NB4 (cell line): ENCODE measurements at regions not wholly inside any gene's neighbourhood (a gene's known extent, or its start where the extent isn't known, plus 50 kb on each side); places are given as distances from the start of the nearest gene placed in this dataset.

ENCODE experiments used
- CTCF ChIP-seq: IDR thresholded peaks from one replicate; pipeline ENCODE4 v1.5.1; 2012; ENCODE audit warnings: low read depth, low read length
- MAX ChIP-seq: IDR thresholded peaks from 2 replicates; pipeline ENCODE4 v1.6.1; 2011; ENCODE audit warnings: low read depth, low read length
- POLR2A ChIP-seq: IDR thresholded peaks from 2 replicates; pipeline ENCODE4 v1.6.1; 2011; ENCODE audit warnings: mild to moderate bottlenecking; ENCODE audit not compliant: insufficient read length; ENCODE audit errors: extremely low read depth

GRCh38 chr10:79003183-79004100 is 65.3 kb upstream of the ZMIZ1 start:
- TF ChIP-seq CTCF (no peak), POLR2A (no peak), MAX (no peak)
